Heart left ventricle (tissue), 16 donors: ENCODE measurements at regions not wholly inside any gene's neighbourhood (a gene's known extent, or its start where the extent isn't known, plus 50 kb on each side); places are given as distances from the start of the nearest gene placed in this dataset.

Source experiments
- ATAC-seq, 4 donors: fragments of 200-7000 bp; cut with Tn5 transposase; one replicate each; pipeline ENCODE4 v1.9.1; 2020 to 2022; ENCODE audit warnings: moderate library complexity in 4 of 4, mild to moderate bottlenecking in 3 of 4, moderate number of reproducible peaks in 1 of 4
- DNase-seq, 5 donors: peaks; one replicate each; pipeline ENCODE4 v3.0.0-alpha.2; 2020
- H3K27ac ChIP-seq, 12 donors: fragments of 200-600 bp; sonication (generic) in 4 of 12; one replicate each; pipeline versions ENCODE4 v1.5.0 to v1.8.0; 2016 to 2022; ENCODE audit warnings: mild to moderate bottlenecking in 2 of 12
- H3K27me3 ChIP-seq, 9 donors: fragments of 200-600 bp; sonication (generic) in 2 of 9; one replicate each; pipeline versions ENCODE4 v1.5.1 to v1.8.0; 2016 to 2022; ENCODE audit warnings: mild to moderate bottlenecking in 3 of 9
- H3K36me3 ChIP-seq, 9 donors: fragments of 200-600 bp; sonication (generic) in 2 of 9; one replicate each; pipeline versions ENCODE4 v1.5.0 to v1.8.0; 2018 to 2022; ENCODE audit warnings: mild to moderate bottlenecking in 2 of 9
- H3K4me1 ChIP-seq, 12 donors: fragments of 200-600 bp; sonication (generic) in 4 of 12; one replicate each; pipeline versions ENCODE4 v1.5.0 to v1.8.0; 2016 to 2022; ENCODE audit warnings: mild to moderate bottlenecking in 3 of 12
- H3K4me3 ChIP-seq, 12 donors: fragments of 200-600 bp; sonication (generic) in 4 of 12; one replicate each; pipeline versions ENCODE4 v1.5.0 to v1.8.0; 2017 to 2022; ENCODE audit warnings: mild to moderate bottlenecking in 9 of 12, moderate library complexity in 4 of 12
- H3K9me3 ChIP-seq, 12 donors: fragments of 200-600 bp; sonication (generic) in 4 of 12; one replicate each; pipeline versions ENCODE4 v1.5.0 to v1.8.0; 2016 to 2022; ENCODE audit warnings: mild to moderate bottlenecking in 1 of 12
- POLR2A ChIP-seq, 2 donors: fragments of 450-650 bp; IDR thresholded peaks; one replicate each; pipeline ENCODE4 v1.6.1; 2017; ENCODE audit warnings: antibody characterized with exemption in 2 of 2, mild to moderate bottlenecking in 2 of 2, moderate library complexity in 2 of 2
- WGBS, 4 donors: extraction: QIAGEN DNeasy Blood & Tissue Kit in 2 of 4; methylation state at CpG; one replicate each; pipeline versions ENCODE4 v1.1.5 to v1.1.7; 2013 to 2018; 5-methylcytosine and 5-hydroxymethylcytosine counted together
- intact Hi-C, 10 donors: fragments of 100-400 bp; cut with DNase I; formaldehyde crosslinking; loops; one replicate each; pipeline versions ENCODE4 v1.11.1 to v1.14.2; 2022
- TF ChIP-seq, protein P1 (sequence below), 12 donors: fragments of 200-600 bp; sonication (generic) in 4 of 12; IDR thresholded peaks; one replicate each; pipeline versions ENCODE4 v1.5.0 to v1.8.0; 2018 to 2022; ENCODE audit warnings: antibody characterized with exemption in 12 of 12, mild to moderate bottlenecking in 5 of 12
- donor health status: ischemic (EF 13 %, LVEDD 7.1; RV severe dilation, severe dysfunction).
- donor health status: healthy with polysubstance abuse.
- donor health status: DM: no; HTN: yes; CAD: no.
- donor health status: DM: no; HTN: no; CAD: no.
- donor health status: ischemic (EF 25% LVEDD 6.9; RV normal size, moderate dysfunction).
- donor health status: ischemic (EF 25% LVEDD 5.7; RV mildly dilated, moderate dysfunction).
- donor health status: healthy.
- donor health status: DM: yes; HTN: yes; CAD: no.
- donor health status: ischemic (EF 35%, LVEDD 5.7; RV mildly dilated, moderate dysfunction).
- donor health status: nonischemic (EF 11% LVEDD 7.7; RV severe dilation, severe dysfunction).
- donor health status: DM: yes; HTN: yes; CAD: no.
- donor health status: PGD.
- donor health status: ischemic (EF 29% LVEDD 5.4; RV normal size, mild dysfunction).
- donor health status: nonischemic (EF 23%, LVEDD 6.1; RV moderate dilation, normal function).

DNA sequence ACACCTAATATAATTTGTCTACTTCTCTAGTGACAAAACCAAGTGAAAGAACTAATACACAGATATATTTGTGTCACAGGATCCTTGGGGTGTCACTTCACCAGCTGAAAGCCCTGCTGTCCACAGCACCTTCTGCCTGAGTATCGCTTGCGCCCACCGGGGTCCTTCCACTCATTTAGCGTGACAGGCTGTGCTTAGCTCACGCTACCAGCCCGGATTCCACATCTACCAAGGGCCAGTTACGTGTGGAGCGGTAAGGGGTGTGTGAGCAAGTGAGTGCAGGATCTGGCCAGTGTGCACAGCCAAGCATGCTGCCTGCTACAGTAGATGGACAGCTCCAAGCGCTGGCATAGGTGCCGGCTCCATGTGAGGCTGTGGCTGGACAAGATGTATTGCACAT is 810.9 kb downstream of the NSUN3 start:
- ATAC-seq (no peak), DNase-seq (no peak)
- Histone ChIP-seq H3K27me3 (no peaks in the 10 kb centered on the region), H3K9me3 (peaks cover 0 to 4% (median 0%) of the 10 kb centered on the region in 12 donors), H3K4me1 (no peaks in the 10 kb centered on the region), H3K27ac (no peak overlapping the region), H3K4me3 (no peak overlapping the region), H3K36me3 (no peaks in the 10 kb centered on the region)
- intact Hi-C loops: no loop called here
- 88 to 94% (median 92%) methylated on average over 8 to 10 of the region's 10 CpGs for WGBS, 4 donors
- TF ChIP-seq POLR2A (IDR thresholded peaks at IDR 0.05): no peak
- TF ChIP-seq, protein P1, sequence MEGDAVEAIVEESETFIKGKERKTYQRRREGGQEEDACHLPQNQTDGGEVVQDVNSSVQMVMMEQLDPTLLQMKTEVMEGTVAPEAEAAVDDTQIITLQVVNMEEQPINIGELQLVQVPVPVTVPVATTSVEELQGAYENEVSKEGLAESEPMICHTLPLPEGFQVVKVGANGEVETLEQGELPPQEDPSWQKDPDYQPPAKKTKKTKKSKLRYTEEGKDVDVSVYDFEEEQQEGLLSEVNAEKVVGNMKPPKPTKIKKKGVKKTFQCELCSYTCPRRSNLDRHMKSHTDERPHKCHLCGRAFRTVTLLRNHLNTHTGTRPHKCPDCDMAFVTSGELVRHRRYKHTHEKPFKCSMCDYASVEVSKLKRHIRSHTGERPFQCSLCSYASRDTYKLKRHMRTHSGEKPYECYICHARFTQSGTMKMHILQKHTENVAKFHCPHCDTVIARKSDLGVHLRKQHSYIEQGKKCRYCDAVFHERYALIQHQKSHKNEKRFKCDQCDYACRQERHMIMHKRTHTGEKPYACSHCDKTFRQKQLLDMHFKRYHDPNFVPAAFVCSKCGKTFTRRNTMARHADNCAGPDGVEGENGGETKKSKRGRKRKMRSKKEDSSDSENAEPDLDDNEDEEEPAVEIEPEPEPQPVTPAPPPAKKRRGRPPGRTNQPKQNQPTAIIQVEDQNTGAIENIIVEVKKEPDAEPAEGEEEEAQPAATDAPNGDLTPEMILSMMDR (IDR thresholded peaks at IDR 0.05): no peak

DNA sequence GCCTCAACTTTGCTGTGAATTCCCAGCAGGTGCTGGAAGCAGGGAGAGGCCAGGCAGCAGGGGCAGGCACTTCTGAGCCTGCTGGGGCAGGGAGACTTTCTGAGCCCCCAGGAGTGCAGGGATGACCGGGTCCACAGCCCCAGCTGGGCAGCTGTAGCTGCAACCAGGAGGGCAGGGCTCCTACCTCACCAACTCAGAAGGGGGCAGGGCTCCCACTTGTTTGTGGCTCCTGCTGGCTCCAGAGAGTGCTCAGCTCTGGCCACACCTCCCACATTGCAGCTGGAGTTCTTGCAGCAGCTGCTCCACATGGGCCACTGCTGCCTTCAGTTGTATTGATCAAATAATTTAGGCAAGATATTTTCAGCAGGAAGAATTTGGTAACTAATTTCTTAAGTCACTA is 812.3 kb downstream of the NSUN3 start:
- no peak overlapping the region for H3K27ac ChIP-seq
- WGBS, 4 donors: 71 to 81% (median 72%) methylated on average over 1 of the region's 1 CpG; no CpG with 5 or more reads in 1 of the 4 donors
- H3K4me1 ChIP-seq: no peaks in the 10 kb centered on the region
- no peak for DNase-seq
- H3K27me3 ChIP-seq: no peaks in the 10 kb centered on the region
- intact Hi-C loops: no loop called here
- ATAC-seq: no peak
- H3K36me3 ChIP-seq: no peaks in the 10 kb centered on the region
- H3K9me3 ChIP-seq: peaks cover 0 to 4% (median 0%) of the 10 kb centered on the region in 12 donors
- no peak overlapping the region for H3K4me3 ChIP-seq
- TF ChIP-seq, protein P1 (IDR thresholded peaks at IDR 0.05): no peak
- no peak for TF ChIP-seq POLR2A (IDR thresholded peaks at IDR 0.05)

DNA sequence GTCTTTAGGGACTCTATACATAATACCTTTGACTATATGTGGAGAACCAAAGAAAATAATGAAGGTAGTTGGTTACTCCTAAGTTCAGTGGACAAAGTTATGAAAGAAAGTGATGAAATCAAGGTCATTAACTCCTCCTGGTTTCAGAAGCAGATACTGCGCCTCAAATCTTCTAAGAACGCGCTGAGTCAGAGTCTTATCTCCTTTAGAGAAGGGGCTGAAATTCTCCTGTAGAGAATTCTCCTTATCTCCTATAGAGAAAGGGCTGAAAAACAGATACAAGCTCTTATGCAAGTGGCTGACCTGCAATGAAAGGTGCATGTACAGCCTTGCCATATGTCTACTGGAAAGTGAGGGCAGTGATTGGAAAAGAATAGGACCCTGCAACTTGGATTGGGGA is 824.2 kb downstream of the NSUN3 start:
- no peaks in the 10 kb centered on the region for H3K4me1 ChIP-seq
- 25 to 39% (median 32%) methylated on average over 3 of the region's 3 CpGs for WGBS, 4 donors

DNA sequence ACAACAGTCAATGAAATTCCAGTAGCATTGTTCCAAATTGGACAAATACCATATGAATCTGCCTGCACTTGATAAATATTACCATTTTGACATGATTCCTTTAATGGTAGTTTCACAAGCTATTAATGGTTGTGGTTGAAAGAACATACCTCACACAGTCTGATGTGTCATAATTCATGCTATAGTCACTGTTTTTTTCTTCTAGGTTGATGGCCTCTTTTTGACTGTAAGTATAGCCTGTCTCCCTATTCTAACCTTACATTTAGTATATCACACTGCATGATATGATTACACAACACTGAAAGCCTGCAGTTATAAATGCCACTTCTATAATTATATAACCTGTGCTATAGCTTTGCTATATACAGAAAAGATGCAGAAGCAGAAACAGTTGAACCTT is 834.1 kb downstream of the NSUN3 start:
- no peaks in the 10 kb centered on the region for H3K4me1 ChIP-seq

More for the DNA sequence above, 824.2 kb downstream of the NSUN3 start:
- H3K4me3 ChIP-seq: no peak overlapping the region
- no peaks in the 10 kb centered on the region for H3K27me3 ChIP-seq
- ATAC-seq (no peak), DNase-seq (no peak)
- H3K9me3 ChIP-seq: no peaks in the 10 kb centered on the region
- TF ChIP-seq, protein P1 (IDR thresholded peaks at IDR 0.05): no peak
- no peak for TF ChIP-seq POLR2A (IDR thresholded peaks at IDR 0.05)
- no peak overlapping the region for H3K27ac ChIP-seq
- H3K36me3 ChIP-seq: no peaks in the 10 kb centered on the region
- intact Hi-C loops: no loop called here

More for the DNA sequence above, 834.1 kb downstream of the NSUN3 start:
- TF ChIP-seq, protein P1 (IDR thresholded peaks at IDR 0.05): no peak
- no peak for TF ChIP-seq POLR2A (IDR thresholded peaks at IDR 0.05)
- ATAC-seq: no peak
- no peak overlapping the region for H3K4me3 ChIP-seq
- H3K36me3 ChIP-seq: no peaks in the 10 kb centered on the region
- no peaks in the 10 kb centered on the region for H3K27me3 ChIP-seq
- no peaks in the 10 kb centered on the region for H3K9me3 ChIP-seq
- intact Hi-C loops: no loop called here
- no peak for DNase-seq
- H3K27ac ChIP-seq: no peak overlapping the region
